SH-SY5Y (cell line): ENCODE measurements at regions not wholly inside any gene's neighbourhood (a gene's known extent, or its start where the extent isn't known, plus 50 kb on each side); places are given as distances from the start of the nearest gene placed in this dataset.

Source experiments
- GATA2 ChIP-seq: IDR thresholded peaks from 2 replicates; pipeline ENCODE4 v1.6.1; 2011; ENCODE audit warnings: mild to moderate bottlenecking, low read depth, low read length
- GATA3 ChIP-seq: IDR thresholded peaks from 2 replicates; pipeline ENCODE4 v1.6.1; 2011; ENCODE audit warnings: low read depth, mild to moderate bottlenecking, low read length, moderate library complexity

- TF ChIP-seq GATA2, result no peak
- no peak for TF ChIP-seq GATA3
Observed at GRCh38 chr5:89064736-89065135, 181.8 kb upstream of the MEF2C start.
